ENCODE measurements at regions not wholly inside any gene's neighbourhood (a gene's known extent, or its start where the extent isn't known, plus 50 kb on each side); places are given as distances from the start of the nearest gene placed in this dataset.

DNA sequence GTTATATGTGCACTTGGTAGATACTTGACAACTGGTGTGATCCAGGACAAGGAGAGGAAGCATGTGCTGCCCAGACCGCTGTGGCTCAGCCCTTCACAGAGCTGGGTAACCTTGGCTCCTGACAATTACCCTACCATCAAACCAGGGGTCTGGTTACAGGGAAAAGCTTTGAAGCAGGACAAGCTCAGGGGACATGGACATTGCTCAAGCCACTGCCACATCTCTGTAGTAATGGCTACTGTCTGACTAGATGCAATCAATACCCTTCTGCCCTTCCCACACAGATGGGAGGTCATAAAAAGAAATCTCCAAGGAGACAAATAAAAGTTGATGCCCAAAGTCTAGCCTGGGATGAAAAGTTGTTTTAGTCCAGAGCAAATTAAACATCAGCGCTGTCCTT, 577.4 kb downstream of the MED13L start:
- Histone ChIP-seq H3K4me3 (replicated peaks in 1 of 4; ENCODE audit: control extremely low read depth in 1 of 4, insufficient read depth in 1 of 4, low read depth in 3 of 4, low read length in 4 of 4) (no peak overlapping the region), H3K9ac (ENCODE audit: insufficient read depth, low read length) (no peak overlapping the region), H3K9me3 (ENCODE audit: control insufficient read depth, insufficient read depth, low read depth, low read length) (no peaks in the 10 kb centered on the region), H3K36me3 (ENCODE audit: control insufficient read depth, insufficient read depth, low read length) (no peaks in the 10 kb centered on the region), H3K27ac (ENCODE audit: insufficient read depth, low read length) (no peak overlapping the region), H3K79me2 (ENCODE audit: control insufficient read depth, insufficient read depth, low read length) (no peaks in the 10 kb centered on the region), H4K20me1 (ENCODE audit: control insufficient read depth, extremely low read depth, insufficient read depth, low read length) (no peaks in the 10 kb centered on the region), H3K27me3 (ENCODE audit: control insufficient read depth, insufficient read depth, low read length) (no peaks in the 10 kb centered on the region), H2AFZ (ENCODE audit: low read length) (no peak overlapping the region), H3K4me2 (ENCODE audit: extremely low read depth, insufficient read depth, low read length) (no peak overlapping the region), H3K4me1 (ENCODE audit: control insufficient read depth, extremely low read depth, insufficient read depth, low read length) (no peaks in the 10 kb centered on the region)
- TF ChIP-seq, protein P1, sequence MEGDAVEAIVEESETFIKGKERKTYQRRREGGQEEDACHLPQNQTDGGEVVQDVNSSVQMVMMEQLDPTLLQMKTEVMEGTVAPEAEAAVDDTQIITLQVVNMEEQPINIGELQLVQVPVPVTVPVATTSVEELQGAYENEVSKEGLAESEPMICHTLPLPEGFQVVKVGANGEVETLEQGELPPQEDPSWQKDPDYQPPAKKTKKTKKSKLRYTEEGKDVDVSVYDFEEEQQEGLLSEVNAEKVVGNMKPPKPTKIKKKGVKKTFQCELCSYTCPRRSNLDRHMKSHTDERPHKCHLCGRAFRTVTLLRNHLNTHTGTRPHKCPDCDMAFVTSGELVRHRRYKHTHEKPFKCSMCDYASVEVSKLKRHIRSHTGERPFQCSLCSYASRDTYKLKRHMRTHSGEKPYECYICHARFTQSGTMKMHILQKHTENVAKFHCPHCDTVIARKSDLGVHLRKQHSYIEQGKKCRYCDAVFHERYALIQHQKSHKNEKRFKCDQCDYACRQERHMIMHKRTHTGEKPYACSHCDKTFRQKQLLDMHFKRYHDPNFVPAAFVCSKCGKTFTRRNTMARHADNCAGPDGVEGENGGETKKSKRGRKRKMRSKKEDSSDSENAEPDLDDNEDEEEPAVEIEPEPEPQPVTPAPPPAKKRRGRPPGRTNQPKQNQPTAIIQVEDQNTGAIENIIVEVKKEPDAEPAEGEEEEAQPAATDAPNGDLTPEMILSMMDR (conservative IDR thresholded peaks at IDR 0.05 in 1 of 2, IDR thresholded peaks at IDR 0.05 in 1 of 2; ENCODE audit: low read depth in 1 of 2, low read length in 2 of 2), result no peak
- no peak for TF ChIP-seq EZH2 (IDR thresholded peaks at IDR 0.05; ENCODE audit: low read length, missing control alignments)
- no peak for DNase-seq (ENCODE audit: low read depth in 2 of 2)

DNA sequence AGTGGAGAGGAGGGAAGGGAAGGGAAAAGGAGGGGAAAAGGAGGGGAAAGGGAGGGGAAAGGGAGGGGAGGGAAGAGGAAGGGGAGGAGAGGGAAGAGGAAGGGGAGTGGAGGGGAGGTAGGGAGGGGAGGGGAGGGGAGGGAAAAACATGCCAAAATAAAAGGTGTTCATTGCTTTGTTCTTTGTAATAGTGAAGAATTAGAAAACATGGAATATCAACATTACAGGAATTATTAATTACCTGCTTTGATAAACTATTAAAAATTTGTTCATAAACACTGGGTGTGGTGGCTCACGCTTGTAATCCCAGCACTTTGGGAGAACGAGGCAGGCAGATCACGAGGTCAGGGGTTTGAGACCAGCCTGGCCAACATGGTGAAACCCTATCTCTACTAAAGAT, 579.2 kb downstream of the MED13L start:
- H3K79me2 ChIP-seq (ENCODE audit: control insufficient read depth, insufficient read depth, low read length), result no peaks in the 10 kb centered on the region
- no peaks in the 10 kb centered on the region for H3K27me3 ChIP-seq (ENCODE audit: control insufficient read depth, insufficient read depth, low read length)
- H3K4me1 ChIP-seq (ENCODE audit: control insufficient read depth, extremely low read depth, insufficient read depth, low read length), result no peaks in the 10 kb centered on the region
- no peak for DNase-seq (ENCODE audit: low read depth in 2 of 2)
- no peaks in the 10 kb centered on the region for H3K36me3 ChIP-seq (ENCODE audit: control insufficient read depth, insufficient read depth, low read length)
- no peak overlapping the region for H3K27ac ChIP-seq (ENCODE audit: insufficient read depth, low read length)
- no peaks in the 10 kb centered on the region for H4K20me1 ChIP-seq (ENCODE audit: control insufficient read depth, extremely low read depth, insufficient read depth, low read length)
- H3K9ac ChIP-seq (ENCODE audit: insufficient read depth, low read length), result no peak overlapping the region
- TF ChIP-seq, protein P1 (conservative IDR thresholded peaks at IDR 0.05 in 1 of 2, IDR thresholded peaks at IDR 0.05 in 1 of 2; ENCODE audit: low read depth in 1 of 2, low read length in 2 of 2), result no peak
- no peak for TF ChIP-seq EZH2 (IDR thresholded peaks at IDR 0.05; ENCODE audit: low read length, missing control alignments)
- no peaks in the 10 kb centered on the region for H3K9me3 ChIP-seq (ENCODE audit: control insufficient read depth, insufficient read depth, low read depth, low read length)
- no peak overlapping the region for H2AFZ ChIP-seq (ENCODE audit: low read length)
- H3K4me2 ChIP-seq (ENCODE audit: extremely low read depth, insufficient read depth, low read length), result no peak overlapping the region
- no peak overlapping the region for H3K4me3 ChIP-seq (replicated peaks in 1 of 4; ENCODE audit: control extremely low read depth in 1 of 4, insufficient read depth in 1 of 4, low read depth in 3 of 4, low read length in 4 of 4)

DNA sequence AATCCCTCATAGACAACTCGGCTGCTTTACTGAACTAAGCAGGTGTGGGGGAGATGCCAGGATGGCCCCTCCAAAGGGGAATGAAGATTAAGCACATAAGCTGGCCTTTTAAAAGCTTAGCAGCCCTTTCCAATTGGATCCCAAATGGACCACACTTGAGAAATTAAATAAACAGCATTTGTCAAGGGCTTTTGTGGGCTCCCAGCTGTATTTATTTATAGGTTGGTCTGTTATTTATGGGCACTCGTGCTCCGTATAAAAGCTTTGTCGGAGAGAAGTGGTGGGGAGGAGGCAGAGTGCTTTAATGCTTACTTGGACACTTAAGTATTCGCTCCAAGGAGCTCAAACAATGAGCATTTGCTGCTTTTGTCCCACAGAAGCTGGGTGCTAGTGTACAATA, 580.2 kb downstream of the MED13L start:
- H4K20me1 ChIP-seq (ENCODE audit: control insufficient read depth, extremely low read depth, insufficient read depth, low read length), result no peaks in the 10 kb centered on the region
- H3K27me3 ChIP-seq (ENCODE audit: control insufficient read depth, insufficient read depth, low read length), result no peaks in the 10 kb centered on the region
- peak; percentile 2 to 22 for DNase-seq (ENCODE audit: low read depth in 2 of 2)
- no peaks in the 10 kb centered on the region for H3K9me3 ChIP-seq (ENCODE audit: control insufficient read depth, insufficient read depth, low read depth, low read length)
- no peak overlapping the region for H3K4me3 ChIP-seq (replicated peaks in 1 of 4; ENCODE audit: control extremely low read depth in 1 of 4, insufficient read depth in 1 of 4, low read depth in 3 of 4, low read length in 4 of 4)
- no peaks in the 10 kb centered on the region for H3K36me3 ChIP-seq (ENCODE audit: control insufficient read depth, insufficient read depth, low read length)
- no peak overlapping the region for H2AFZ ChIP-seq (ENCODE audit: low read length)
- no peaks in the 10 kb centered on the region for H3K79me2 ChIP-seq (ENCODE audit: control insufficient read depth, insufficient read depth, low read length)
- H3K9ac ChIP-seq (ENCODE audit: insufficient read depth, low read length), result no peak overlapping the region
- TF ChIP-seq, protein P1 (conservative IDR thresholded peaks at IDR 0.05 in 1 of 2, IDR thresholded peaks at IDR 0.05 in 1 of 2; ENCODE audit: low read depth in 1 of 2, low read length in 2 of 2), result no peak
- TF ChIP-seq EZH2 (IDR thresholded peaks at IDR 0.05; ENCODE audit: low read length, missing control alignments), result no peak
- no peak overlapping the region for H3K4me2 ChIP-seq (ENCODE audit: extremely low read depth, insufficient read depth, low read length)
- no peaks in the 10 kb centered on the region for H3K4me1 ChIP-seq (ENCODE audit: control insufficient read depth, extremely low read depth, insufficient read depth, low read length)
- H3K27ac ChIP-seq (ENCODE audit: insufficient read depth, low read length), result no peak overlapping the region

All from fibroblast of lung (primary cell).